GM21360 (cell line): ENCODE measurements at regions not wholly inside any gene's neighbourhood (a gene's known extent, or its start where the extent isn't known, plus 50 kb on each side); places are given as distances from the start of the nearest gene placed in this dataset.

Source experiments
- ATAC-seq: cut with Tn5 transposase; IDR thresholded peaks from one replicate; pipeline ENCODE4 v1.9.1; 2021; ENCODE audit warnings: mild to moderate bottlenecking, moderate library complexity; ENCODE audit not compliant: unreplicated experiment

- no peak for ATAC-seq
Measured at GRCh38 chr14:100463937-100464336, 123.3 kb downstream of the BEGAIN start.

- no peak for ATAC-seq
Measured at GRCh38 chr14:100466111-100466856, 120.9 kb downstream of the BEGAIN start.

GRCh38 chr14:100467046-100467750, 120.0 kb downstream of the BEGAIN start:
- no peak for ATAC-seq

GRCh38 chr14:100467939-100468338, 119.3 kb downstream of the BEGAIN start:
- ATAC-seq = no peak

- ATAC-seq = no peak
Measured at GRCh38 chr14:100468557-100468956, 118.7 kb downstream of the BEGAIN start.

DNA sequence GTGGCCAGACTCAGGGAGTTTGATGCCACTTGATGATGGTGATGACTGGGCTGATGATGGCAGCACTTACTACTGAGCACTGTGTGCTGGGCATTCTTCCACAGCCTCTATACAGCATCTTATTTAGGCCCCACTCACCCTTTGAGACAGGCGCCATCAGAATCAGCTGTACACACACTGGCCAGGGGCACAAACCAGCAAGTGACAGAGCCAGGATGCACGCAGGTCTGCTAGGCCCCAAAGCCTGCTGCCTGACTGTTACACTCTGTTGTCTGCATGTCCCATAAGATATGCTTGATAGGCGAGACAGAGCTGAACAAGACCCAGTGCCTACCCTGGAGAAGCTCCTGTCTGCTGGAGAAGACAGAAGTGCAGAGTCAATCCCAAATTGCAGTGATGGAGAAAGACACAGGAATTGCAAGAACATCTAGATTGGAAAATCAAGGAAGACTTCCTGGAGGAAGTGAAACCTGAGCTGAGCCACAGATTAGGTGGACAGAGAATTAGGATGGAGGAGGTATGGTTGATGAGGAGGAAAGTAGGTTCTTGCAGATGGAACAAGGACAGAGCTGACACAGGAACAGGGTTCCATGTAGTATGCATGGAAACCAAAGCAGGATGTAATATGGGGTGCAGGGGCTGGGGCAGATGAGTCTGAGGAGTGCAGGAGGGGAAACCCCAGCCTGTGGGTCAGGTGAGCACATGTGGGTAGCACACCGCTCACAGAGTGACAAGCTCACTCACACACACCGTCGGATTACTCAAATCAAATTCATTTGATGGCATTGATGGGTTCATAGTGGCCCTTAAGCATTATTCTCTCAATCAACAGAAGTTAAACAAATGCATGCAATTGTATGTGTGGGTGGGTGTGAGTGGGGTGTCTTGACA, 117.3 kb downstream of the BEGAIN start:
- no peak for ATAC-seq

DNA sequence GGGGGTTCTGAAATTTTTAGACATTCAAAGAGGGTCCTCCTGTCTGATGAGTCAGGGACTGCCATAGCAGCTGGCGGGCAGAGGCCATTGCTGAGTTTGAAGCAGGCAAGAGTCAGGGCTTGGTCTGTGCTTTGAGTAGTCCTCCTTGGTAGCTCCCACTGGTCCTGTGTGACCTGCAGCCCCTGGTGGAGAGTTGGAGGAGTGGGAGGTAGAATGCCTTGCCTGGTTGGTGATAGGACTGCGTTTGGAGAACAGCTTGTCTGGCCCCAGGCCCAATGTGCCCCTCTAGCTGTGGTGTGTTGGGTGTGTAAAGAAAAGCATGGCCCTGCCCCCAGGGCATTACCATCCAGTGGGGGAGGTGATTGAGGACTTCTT, 116.7 kb downstream of the BEGAIN start:
- ATAC-seq = no peak

GRCh38 chr14:100471441-100472093, 115.7 kb downstream of the BEGAIN start:
- no peak for ATAC-seq

DNA sequence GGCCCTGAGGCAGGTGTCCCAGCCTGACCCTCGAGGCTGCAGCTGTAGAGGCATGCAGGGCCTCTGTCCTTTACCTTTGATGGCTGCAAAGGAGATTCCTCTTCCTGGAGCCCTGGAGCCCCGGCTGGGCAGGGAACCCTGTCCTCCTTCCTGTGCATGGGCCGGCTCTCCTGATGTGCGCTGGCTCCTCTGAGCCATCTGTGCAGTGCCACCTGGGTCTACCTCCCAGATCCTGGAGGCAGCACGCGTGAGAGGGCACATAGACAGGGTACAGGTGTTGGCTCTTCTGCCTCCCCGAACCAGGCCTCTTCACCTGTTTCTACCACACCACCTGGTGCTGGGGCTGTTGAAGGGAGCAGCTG, 115.1 kb downstream of the BEGAIN start:
- ATAC-seq = no peak

GRCh38 chr14:100472491-100472890, 114.7 kb downstream of the BEGAIN start:
- no peak for ATAC-seq

DNA sequence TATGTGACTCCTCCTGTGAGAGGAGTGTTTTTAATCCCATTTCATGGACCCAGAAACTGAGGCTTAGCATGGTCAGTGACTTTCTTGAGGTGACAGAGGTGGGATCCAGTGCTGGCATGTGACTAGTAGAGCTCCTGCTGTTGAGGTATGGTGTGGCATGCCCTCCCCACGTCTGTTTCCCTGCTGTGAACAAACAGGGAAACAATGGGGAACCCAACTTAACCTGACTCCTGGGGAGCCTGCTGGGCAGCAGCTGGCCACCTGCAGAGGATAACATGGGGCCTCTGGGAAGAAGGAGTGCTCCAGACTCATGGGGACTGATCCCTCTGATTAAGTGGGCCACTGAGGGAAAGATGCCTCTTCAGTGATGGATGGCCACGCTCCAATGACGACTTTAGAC, 114.0 kb downstream of the BEGAIN start:
- ATAC-seq = no peak

DNA sequence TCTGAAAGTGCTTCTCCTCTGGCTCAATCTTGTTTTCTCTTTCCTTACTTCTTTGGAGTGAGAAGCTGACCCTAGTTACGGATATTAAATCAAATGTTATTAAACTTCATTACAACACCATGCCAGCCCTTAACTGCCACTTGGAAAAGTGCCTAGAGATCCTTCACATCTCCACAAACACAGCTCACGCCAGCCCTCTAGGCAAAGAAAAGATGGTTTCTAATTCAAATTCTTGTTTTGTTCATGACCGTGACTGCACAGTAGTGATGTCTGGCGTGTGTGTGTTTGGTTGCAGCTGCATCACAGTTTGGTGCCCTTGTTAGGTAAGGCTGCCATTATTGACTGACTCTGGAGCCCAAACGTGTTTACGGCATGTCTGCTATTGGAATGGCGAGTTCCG, 113.0 kb downstream of the BEGAIN start:
- ATAC-seq = no peak

- ATAC-seq = no peak
Measured at GRCh38 chr14:100475268-100475667, 111.9 kb downstream of the BEGAIN start.

DNA sequence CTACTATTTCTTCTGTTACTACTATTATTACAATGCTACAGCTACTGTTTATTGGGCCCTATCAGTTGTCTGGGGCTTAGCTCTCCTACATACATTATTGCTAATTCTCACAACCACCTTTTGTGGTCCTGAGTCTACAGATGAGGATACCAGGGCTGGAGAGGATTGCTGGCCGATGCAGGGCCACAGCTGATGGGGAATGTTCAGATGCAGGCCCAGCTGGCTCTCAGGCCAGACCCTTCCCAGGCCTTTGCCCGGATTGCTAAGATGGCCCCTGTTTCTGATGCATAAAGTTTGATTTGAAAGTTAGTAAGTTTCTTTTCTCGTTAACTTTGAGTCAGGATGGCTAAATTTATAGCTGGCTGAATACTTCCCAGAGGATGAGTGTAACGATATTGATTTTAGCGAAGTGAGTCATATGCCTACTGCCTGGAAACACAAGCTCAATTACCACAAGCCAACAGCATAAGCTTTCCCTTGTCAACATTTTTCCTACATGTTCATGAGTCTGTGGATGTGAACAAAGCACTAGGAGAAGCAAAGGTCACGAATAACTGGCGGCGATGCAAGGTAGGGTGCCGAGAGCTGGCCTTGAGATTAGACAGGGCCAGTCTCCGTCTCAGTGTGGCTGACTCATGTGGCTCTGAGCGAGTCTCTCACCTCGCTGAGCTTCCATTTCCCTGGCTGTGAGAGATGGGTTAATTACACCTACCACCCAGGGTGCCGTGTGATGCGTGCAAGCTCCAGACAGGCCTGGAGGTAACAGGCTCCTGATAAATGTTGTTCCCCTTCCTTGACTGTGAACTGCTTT, 111.0 kb downstream of the BEGAIN start:
- ATAC-seq = no peak

DNA sequence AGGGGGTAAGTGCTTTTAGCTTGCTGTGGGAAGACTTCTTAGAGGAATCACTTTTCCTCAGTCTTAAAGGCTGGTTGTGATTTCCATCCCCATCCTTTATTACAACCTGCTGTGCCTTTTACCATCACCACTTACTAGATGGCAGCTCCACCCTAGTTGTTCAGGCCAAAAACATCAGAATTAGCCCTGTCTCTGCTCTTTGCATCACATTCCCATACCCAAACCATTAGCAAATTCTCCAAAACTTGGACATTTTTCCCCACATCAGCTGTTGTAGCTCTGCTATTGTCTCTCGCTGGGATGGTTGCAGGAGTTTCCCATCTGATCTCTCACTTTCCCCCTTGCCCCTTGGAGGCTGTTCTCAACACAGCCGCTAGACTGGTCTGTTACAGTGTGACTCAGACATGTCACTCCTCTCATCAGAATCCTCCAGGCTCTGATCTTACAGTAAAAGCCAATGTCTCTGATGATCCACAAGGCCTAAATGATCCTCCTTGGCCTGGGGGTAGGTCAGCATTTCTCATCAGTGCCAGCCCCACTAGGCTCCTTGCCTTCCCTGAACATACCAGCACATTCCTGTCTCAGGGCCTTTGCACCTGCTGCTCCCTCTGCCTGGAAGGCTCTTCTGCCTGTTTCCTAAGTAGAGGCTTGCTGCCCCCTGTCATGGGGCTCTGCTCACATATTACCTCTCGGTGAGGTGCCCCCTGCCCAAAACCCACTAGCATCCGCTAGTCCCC, 102.5 kb downstream of the BEGAIN start:
- no peak for ATAC-seq

DNA sequence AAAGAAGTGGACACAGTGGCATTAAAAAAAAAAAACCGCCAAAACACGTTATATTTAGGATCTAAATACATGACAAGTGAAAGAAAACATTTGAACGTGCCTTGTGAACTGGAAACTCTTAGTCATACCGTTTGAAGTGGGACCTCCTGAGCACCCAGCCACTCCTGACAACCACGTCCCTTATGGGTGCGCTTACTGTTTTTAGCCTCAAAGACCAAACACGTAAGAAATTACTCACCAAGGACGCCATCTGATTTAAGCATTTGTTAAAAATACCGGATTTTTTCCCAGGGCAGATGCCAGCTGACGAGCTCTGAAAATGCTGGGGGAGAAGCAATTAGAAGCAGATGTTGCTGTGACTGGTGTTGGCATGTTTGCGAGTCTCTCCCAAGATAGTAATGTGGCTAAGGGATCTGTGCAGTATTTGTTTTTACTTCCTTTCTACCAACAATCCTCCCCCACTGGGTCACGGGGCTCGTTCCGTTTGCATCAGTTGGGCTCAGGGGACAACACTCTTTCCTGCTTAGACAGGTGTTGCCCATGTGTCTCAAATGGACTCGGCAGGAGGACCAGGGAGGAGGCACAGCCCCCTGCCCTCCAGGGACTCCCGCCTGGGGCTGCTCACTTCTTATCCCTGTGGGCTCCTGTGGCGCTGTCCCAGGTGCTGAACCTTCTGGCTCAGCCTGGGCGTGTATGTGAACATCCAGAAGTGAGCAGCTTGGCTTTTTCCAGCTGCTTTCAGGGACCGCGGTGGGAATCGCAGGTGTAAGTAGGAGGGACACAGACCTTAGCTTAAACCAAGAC, 101.0 kb downstream of the BEGAIN start:
- peak; percentile 70 for ATAC-seq
